NCI-H2196 treated with DMSO at 0.1 percent for 48 hours (cell line): ENCODE measurements at regions not wholly inside any gene's neighbourhood (a gene's known extent, or its start where the extent isn't known, plus 50 kb on each side); places are given as distances from the start of the nearest gene placed in this dataset.

Experiments
- DNase-seq: peaks from one replicate; lab custom pipeline; 2025; ENCODE audit not compliant: unreplicated experiment; lab: John Stamatoyannopoulos, UW

DNA sequence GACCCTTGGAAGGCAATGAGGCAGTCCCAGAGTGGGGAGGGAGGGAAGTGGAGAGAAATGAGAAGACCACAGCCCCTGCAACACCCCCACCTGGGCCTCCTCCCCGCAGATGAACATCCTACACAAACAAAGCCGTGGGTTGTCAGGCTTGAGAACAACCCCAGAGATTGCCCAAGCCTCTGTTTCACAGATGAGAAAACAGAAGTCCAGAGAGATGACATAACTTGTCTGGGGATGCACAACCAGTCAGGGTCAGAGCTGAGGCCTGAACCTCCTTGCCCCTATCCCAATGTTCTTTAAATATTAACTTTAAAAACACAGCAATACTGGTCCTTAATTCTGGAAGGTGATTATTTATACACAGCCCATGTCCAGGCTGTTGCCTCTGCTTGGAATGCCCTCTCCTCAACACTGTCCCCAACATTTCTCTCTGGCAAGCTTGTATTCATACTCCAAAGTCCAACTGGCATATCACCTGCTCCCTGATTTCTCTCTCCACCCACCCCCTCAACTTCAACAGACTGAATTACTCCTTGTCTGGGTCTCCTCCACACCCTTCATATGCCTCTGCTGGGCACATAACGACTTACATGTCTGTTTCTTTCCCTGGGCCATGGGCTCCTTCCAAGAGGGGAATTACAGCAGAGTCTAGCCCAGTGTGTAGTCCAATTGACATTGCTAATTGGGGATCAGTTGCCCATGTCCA, 135.5 kb upstream of the LRFN2 start:
- no peak for DNase-seq

DNA sequence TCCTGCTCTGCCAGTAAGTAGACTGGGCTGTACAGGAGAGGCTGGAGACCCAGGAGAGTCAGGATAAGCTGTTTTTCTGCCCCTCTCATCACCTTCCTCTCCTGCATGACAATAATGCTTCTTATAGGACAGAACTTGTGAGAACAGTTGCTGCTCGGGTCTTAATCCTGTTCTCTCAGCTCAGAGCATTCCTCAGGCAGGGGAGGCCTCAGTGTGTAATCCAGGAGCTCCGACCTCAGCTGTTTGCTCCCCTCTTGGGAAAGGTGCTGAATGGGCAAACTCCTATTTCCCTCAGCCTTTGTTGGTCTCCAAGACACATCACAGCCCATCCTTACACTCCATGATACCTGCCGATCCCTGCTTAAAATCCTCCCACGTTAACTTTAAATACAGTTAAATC, 134.9 kb upstream of the LRFN2 start:
- DNase-seq = no peak

DNA sequence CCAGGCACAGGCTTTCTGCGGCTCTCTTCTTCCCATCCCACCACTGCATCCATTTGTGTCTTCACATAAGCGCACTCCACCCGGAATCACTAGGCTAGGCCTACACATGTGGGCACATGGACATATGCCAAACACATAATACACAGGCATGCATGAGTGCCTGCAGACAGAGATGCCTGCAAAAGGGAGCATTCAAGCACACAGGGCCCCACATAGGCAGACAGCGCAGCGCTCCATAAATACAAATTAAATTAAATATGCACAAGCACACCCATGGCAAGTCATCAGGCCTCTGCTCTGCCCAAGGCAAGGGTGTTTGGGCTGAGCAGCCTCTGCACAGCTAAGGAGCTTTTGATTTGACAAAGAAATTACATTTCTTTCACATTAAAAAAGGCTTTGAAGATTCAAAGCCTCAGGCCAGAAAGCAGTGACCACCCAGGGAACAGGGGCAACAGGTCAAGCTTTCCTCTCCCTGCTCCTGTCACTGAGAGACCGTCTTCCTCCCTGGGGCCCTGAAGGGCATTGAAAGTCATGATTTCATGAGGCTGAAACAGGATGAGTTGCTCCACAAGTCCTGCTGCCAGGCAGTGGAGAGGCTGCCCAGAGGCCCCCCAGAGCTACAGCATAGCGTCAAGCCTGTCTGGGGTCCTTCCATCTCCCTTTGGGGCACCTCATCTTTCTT, 134.2 kb upstream of the LRFN2 start:
- DNase-seq = no peak

DNA sequence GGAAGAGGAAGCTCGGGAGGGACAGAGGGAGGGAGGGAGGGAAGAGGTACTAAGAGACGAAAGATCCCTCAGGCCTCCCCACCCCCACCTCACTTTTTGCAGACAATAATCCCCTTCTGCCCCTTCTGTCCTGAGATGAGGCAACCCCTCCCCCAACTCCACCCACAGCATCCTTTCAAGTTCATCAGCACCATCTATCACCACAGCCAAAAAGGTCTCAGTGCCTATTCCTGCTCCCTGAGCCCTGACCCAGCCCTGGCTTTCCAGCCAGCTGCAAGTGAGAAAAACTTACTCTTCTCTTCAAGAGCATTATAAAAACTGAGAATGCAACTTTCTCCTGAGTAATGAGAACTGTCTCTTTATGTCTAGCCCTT, 133.2 kb upstream of the LRFN2 start:
- no peak for DNase-seq

DNA sequence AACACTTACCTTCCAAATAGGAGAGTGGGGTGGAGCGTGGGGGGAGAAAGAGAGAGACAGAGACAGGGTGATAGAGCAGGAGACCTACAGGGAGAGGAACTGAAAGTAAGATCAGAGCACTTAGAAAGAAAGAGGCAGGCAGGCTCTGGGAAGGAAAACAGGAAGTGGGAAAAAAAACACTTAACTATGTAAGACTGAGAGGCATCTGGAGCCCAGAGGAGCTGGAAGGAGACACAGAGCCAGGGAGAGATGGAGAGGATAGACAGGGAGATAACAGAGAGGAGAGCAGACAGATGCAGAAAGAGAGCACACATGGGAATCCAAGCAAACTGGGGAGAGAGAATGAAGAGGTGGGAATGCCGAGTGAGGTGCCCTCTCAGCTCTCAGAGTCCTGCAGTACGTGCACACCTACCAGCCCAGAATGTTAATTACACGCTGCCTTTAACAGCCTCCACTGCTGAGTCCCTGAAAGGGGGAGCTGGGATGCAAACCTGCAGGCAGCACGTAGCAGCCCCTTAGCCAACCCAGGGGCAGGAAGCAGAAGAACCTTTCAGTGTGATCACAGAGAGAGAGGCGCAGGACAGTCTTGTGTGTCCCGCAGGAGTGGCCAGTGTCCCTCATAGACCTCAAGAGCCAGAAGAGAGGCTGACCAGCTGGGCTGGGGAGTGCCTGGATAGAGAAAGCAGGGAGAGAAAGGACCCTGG, 132.7 kb upstream of the LRFN2 start:
- no peak for DNase-seq

DNA sequence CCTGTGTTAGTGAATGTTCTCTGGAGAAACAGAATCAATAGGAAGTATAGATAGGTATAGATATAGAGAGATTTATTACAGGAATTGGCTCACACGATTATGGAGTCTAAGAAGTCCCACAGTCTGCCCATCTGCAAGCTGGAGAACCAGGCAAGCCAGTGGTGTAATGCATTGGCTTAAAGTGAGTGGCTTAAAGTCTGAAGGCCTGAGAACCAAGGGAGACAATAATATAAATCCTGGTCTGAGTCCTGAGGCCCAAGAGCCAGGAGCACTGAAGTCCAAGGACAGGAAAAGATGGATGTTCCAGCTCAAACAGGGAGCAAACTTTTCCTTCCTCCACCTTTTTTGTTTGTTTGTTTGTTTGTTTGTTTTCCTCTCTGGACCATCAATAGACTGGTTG, 131.2 kb upstream of the LRFN2 start:
- DNase-seq = no peak

DNA sequence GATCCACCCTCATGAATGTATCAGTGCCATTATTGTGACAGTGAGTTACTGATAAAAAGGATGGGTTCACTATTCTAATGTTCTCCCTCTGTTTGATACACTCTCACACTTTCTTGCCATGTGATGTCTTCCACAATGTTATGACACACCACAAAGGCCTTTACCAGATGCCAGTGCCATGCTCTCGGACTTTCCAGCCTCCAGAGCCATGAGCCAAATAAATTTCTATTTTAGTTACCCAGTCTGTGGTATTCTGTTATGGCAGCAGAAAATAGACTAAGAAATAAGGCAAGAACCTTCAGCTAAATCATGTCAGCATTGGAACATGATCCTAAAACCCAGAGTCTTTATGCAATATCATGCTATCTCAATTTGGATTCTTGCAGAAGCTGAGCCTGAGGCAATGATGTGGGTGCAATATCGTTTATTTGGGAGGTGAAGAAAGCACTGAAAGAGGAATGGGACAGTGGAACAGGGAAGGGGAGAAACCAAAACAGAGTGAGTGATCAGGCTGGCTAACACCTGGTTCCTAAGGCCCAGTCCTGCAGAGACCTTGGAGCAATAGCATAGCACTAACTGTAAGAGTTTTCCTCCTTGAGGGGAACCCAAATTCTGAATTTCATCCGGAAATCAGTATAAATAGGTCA, 130.4 kb upstream of the LRFN2 start:
- DNase-seq = no peak

DNA sequence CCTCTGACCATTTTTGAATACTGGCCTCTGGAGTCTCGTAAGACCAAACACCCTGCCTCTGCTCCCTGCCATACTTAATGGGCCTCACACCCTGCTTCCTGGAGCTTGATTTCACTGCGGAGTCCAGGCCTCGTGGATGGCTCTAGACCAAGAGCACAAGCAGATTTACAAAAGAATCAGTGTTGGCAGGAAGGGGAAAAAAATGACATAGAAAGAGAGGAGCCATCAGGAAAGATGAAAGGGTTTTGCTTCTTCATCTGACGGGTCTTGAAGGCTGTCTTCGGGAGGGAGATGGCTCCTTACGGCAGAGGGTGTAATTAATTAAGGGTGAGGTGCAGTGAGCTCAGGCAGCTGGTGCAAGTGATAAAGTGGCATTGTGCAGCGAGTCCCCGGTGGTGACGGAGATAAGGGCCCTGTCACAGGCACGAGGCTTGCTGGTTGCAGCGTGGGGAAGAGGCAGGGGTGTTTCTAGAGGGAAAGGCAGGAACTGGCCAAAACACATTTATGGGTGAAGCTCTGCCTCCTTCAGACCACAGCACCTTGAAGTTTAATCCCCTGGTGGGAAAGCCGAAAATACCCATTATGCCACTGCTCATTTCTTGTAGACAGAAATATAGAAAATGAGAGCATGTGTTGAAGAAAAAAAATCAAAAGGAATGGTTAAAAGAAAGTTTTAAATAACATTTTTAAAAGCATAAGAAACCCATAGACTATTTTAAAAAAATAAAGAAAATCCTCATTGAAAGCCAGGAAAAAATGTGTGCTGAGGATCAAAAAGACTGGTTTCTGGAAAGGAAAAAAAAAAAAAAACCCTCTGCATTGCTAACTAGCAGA, 128.6 kb upstream of the LRFN2 start:
- DNase-seq = no peak

DNA sequence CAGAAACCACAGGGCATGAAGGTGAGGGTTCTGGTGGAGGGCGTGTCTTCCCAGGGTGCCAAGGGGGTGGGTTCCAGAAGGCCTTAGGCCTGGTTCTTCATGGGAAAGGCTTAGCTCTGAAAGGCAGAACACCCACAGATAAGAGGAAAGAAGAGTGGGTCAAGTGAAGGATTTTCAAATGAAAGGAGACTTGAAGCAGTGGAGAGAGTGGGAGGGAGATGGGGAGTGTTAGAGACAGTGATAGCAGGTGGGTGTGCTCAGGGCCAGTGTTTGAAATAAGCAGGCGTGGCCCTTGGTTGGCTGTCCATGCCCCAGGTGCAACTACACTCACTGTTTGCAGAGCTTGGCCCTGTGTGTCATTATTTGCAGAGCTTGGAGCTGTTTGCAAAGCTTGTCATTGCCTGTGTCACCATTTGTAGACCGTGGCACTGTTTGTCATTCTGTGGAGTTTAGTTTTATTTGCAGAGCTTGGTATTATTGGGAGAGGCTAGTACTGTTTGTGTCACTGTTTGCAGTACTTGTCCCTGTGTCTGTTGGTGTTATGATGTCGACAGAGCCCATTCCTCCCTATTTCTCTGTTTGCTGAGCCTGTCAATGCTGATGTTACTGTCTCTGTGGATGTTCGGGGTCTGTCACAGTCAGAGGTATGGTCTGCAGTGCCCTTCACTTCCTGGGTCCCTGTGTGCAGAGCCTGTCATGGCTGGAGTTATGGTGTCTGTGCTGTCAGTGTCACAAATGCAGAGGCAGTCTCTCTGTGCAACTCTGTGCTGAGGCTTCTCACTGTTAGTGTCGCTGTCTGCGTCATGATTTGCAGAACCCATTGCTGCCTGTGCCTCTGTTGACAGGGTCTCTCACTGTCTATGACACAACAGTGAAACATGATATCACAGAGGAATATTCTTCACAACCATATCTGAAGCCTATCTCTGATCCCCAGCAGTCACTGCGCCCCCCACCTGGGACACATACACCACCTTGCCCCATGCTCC, 127.7 kb upstream of the LRFN2 start:
- DNase-seq = peak; percentile 40

DNA sequence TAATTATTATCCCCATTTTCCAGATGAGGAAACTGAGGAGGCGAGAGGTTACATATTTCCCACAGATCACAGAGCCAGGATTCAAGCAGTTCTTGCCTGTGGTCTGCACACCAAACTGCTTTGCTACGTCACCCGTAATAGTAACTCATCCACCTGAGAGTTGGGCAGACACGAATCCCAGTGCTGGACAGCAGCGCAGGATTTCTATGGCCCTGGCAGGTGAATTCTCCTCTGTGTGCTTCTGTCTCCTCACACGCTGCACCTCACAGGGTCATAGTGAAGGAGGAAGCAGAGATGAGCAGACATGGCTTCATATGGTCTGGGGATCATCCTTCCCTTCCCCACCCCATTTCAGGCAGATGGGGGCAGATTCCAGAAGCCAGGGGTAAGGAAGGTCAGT, 127.0 kb upstream of the LRFN2 start:
- no peak for DNase-seq

DNA sequence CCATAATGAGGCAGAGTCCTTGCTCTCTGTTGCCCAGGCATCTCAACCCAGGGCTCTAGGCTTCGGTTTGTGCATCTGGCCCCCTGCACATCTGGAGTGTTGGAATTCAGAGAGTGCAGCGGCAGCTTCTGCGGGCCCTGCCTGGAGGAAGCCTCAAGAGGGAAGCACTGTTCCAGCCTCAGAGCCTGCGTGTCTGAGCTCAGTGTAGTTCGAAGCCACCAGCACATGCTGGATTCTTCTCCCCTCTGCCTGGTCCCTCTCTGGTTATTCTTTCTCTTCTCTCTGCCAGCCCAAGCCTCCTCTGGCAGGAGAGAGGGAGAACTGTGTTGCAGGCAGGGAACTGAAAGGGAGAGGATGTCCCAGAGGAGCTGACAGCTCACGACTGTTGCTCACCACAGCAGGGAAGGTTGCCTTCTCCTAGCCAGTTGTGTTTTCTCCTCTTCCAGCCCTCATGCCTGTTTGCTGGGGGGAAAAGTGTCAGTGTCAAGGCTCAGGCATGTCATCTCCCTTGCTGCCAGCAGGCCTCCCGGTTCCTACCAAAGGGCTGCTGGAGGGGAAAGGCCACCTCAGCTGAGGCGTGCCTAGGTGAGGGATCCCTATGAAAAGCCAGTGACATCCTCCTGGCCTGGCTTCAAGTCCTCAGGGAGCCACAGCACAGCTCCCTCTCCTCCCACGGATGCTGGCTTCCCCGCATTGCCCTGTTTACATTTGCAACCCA, 126.0 kb upstream of the LRFN2 start:
- DNase-seq = no peak

DNA sequence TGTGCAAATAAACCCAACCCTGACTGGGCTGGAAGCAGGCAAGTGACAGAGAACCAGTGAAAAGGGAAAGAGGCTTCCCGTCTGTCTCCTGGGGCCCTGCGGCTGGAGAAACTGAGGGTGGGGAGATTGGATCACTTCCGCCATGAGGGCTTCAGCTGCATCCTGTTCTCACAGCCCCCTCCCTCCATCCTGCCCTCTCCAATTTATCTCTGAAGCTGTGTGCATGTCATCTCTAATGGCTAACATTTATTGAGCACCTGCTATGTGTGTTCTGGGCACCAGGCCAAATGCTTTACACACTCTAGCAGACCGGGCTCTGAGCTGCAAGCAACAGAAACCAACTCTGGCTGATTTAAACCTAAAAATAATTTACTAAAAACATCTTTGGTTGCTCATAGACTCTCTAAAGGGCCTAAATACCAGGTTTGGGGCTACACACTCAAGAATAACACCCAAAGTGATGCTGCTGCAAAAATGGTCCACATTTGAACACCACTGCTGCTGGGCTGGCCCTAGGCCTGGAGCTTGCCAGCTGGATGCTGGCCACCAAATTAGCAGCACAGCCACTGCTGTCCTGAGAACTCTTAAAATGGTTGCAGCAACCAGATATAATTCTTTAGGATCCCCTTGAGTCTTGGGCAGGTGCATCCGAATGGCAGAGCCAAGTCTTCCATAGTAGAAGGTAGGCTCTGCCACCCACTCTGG, 123.6 kb upstream of the LRFN2 start:
- peak; percentile 14 for DNase-seq

DNA sequence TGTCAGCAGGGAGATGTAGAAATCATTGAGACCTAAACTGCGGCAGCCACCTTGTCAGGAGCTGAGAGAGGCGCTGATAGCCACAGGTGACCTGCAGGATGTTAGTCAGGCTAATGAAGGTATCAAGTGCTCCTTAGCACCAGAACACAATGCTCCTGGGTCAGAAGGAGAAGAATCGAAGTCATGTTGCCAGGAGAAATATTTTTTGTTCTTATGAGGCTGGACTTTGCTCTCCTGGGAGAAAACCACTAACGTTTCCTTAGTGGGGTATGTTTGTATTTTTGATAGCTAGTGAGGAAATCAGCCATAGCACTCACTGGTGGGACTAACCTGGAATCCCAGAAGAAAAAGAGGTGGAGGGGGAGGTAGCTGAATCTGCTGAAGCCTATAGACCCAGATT, 120.9 kb upstream of the LRFN2 start:
- DNase-seq = no peak

DNA sequence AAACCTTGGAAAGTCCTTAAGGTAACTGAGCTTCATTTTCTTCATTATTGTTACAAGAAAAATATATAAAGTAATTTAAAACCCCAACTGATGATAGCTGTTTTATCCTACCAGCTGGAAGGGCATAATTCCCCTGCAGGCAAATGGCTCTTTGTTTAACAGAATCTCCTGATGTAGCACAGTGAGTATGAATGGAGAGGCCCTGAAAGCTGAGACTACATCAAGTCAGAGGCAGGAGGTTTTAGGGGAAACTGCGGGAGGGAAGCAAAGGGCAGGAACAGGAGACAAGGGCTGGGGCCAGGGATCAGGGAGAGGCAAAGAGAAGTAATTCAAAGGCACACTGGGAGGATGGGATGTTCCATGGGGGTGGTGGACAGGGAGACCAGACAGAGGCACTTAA, 119.0 kb upstream of the LRFN2 start:
- no peak for DNase-seq

DNA sequence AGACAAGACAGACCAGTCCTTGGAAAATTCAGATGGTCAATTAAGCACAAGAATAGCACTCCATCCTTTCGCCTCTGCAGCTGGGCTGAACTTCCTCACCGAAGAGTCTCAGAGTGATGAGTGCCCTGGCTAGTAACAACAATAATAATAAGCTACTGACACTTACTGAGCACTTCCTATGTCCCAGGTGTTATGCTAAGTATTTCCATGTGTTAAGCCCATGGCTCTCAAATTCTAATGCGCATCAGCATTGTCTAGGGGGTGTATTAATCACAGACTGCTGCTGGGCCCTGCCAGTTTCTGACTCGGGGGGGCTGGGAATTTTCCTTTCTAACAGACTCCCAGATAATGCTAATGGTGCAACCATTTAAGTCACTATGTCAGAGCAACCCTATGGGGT, 118.2 kb upstream of the LRFN2 start:
- DNase-seq = no peak

DNA sequence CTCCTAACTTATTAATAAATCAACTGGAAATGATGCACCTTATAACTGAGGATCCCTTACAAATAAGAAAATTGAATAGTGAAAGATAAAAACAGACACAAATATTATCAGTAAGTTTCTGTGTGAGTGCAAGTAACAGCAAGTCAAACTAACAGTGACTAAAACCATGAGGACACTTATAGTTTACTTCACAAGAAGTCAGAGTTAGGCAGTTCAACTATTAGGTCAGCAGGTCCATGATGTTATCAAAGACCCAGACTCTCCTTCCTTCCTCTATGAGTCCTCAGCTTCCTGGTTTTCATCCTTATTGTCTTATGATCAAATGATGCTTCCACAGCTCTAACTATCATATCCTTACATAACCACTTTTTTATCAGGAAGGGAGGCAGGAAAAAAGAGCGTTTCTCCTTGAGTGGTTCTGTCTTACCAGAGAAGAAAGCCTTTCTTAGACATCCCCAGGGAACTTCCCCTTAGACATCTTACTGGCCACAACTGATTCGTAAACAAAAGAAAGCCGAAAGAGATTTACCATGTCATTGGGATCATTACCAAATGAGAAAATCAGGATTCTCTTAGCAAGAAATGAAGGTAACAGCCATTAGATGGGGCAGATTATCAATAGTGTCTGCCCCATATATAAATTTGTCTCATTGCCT, 114.3 kb upstream of the LRFN2 start:
- no peak for DNase-seq

DNA sequence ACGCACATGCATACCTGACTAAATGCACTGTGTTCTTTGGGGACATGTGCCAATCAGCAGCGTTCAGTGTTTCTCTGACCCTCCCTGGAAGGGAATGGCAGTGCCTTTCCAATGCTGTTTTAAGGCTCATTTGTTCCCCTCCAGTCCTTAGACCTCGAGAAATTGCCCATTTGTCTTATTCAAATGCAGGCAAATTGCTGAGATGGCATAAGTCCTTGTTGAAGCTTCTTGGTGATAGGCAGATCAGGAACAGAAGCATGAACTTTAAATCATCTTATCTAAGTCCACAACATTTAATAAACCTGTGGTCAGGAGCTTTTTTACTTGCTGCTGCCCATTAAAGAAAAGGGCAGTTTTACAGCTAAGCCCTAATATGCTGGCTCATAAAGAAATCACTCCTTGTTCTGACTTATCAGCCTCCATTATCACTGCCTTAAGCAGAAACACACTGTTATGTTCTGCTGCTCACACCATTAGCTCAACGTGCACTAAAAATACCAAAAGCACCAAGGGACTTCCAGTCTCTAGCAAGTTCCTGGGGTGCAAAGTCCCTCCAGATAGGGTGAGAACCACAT, 112.9 kb upstream of the LRFN2 start:
- no peak for DNase-seq
